Liver (tissue), 8 donors: ENCODE measurements at regions not wholly inside any gene's neighbourhood (a gene's known extent, or its start where the extent isn't known, plus 50 kb on each side); places are given as distances from the start of the nearest gene placed in this dataset.

Experiments used
- DNase-seq: peaks from one replicate; pipeline ENCODE4 v3.0.0-alpha.2; 2017; ENCODE audit warnings: low spot score
- H3K27ac ChIP-seq, 2 donors: one replicate each; pipeline ENCODE4 v1.7.0; 2013; ENCODE audit warnings: inconsistent platforms in 2 of 2, low read length in 2 of 2, control low read depth in 1 of 2, low read depth in 1 of 2, mild to moderate bottlenecking in 1 of 2
- H3K27me3 ChIP-seq, 4 donors: one replicate each; pipeline versions ENCODE4 v1.6.1 to v1.7.0; 2013; ENCODE audit warnings: low read length in 3 of 4, inconsistent platforms in 1 of 4, mild to moderate bottlenecking in 1 of 4, moderate library complexity in 1 of 4; ENCODE audit not compliant: control insufficient read depth in 4 of 4, insufficient read depth in 4 of 4
- H3K36me3 ChIP-seq, 4 donors: one replicate each; pipeline versions ENCODE4 v1.6.1 to v1.7.0; 2013; ENCODE audit warnings: low read length in 3 of 4, mild to moderate bottlenecking in 3 of 4, low read depth in 1 of 4, moderate library complexity in 1 of 4; ENCODE audit not compliant: control insufficient read depth in 4 of 4, insufficient read depth in 3 of 4
- H3K4me1 ChIP-seq, 4 donors: one replicate each; pipeline versions ENCODE4 v1.6.1 to v1.7.0; 2013; ENCODE audit warnings: low read length in 3 of 4, mild to moderate bottlenecking in 3 of 4, moderate library complexity in 1 of 4; ENCODE audit not compliant: control insufficient read depth in 4 of 4, insufficient read depth in 4 of 4
- H3K4me3 ChIP-seq, 3 donors: one replicate each; pipeline versions ENCODE4 v1.6.1 to v1.7.0; 2013; ENCODE audit warnings: low read length in 3 of 3, control low read depth in 1 of 3, low read depth in 1 of 3, mild to moderate bottlenecking in 1 of 3
- H3K9ac ChIP-seq, 2 donors: one replicate each; pipeline ENCODE4 v1.7.0; 2013; ENCODE audit warnings: low read length in 2 of 2, mild to moderate bottlenecking in 2 of 2, moderate library complexity in 2 of 2, control low read depth in 1 of 2, low read depth in 1 of 2
- H3K9me3 ChIP-seq, 4 donors: one replicate each; pipeline versions ENCODE4 v1.6.1 to v1.7.0; 2013; ENCODE audit warnings: low read length in 3 of 4; ENCODE audit not compliant: control insufficient read depth in 4 of 4
- ATF3 ChIP-seq: IDR thresholded peaks from 2 replicates; pipeline ENCODE4 v1.6.1; 2016; ENCODE audit warnings: antibody characterized with exemption
- CTCF ChIP-seq: fragments of 150-350 bp; IDR thresholded peaks from 2 replicates; pipeline ENCODE4 v1.5.1; 2017; ENCODE audit warnings: improper control_type of control experiment, low read depth, low read length; ENCODE audit not compliant: missing input control
- EGR1 ChIP-seq, 2 donors: IDR thresholded peaks; 2 replicates each; pipeline ENCODE4 v1.6.1; 2016 to 2018; ENCODE audit warnings: antibody characterized with exemption in 2 of 2, low read depth in 2 of 2
- FOXA1 ChIP-seq: IDR thresholded peaks from 2 replicates; pipeline ENCODE4 v1.6.1; 2016; ENCODE audit warnings: antibody characterized with exemption
- FOXA2 ChIP-seq: IDR thresholded peaks from 2 replicates; pipeline ENCODE4 v1.6.1; 2016; ENCODE audit warnings: antibody characterized with exemption
- HNF4G ChIP-seq: IDR thresholded peaks from 2 replicates; pipeline ENCODE4 v1.6.1; 2016; ENCODE audit warnings: antibody characterized with exemption
- JUND ChIP-seq, 2 donors: IDR thresholded peaks; 2 replicates each; pipeline ENCODE4 v1.6.1; 2016; ENCODE audit warnings: antibody characterized with exemption in 2 of 2
- MAX ChIP-seq: IDR thresholded peaks from 2 replicates; pipeline ENCODE4 v1.6.1; 2016; ENCODE audit warnings: antibody characterized with exemption
- NR2F2 ChIP-seq: IDR thresholded peaks from 2 replicates; pipeline ENCODE4 v1.6.1; 2016; ENCODE audit warnings: antibody characterized with exemption
- RAD21 ChIP-seq, 2 donors: IDR thresholded peaks; 2 replicates each; pipeline ENCODE4 v1.6.1; 2016; ENCODE audit warnings: antibody characterized with exemption in 2 of 2, mild to moderate bottlenecking in 2 of 2
- REST ChIP-seq: IDR thresholded peaks from 2 replicates; pipeline ENCODE4 v1.6.1; 2016; ENCODE audit warnings: antibody characterized with exemption, mild to moderate bottlenecking
- RXRA ChIP-seq, 2 donors: IDR thresholded peaks; 2 replicates each; pipeline ENCODE4 v1.6.1; 2017 to 2018; ENCODE audit warnings: antibody characterized with exemption in 2 of 2, mild to moderate bottlenecking in 1 of 2
- SP1 ChIP-seq: IDR thresholded peaks from 2 replicates; pipeline ENCODE4 v1.6.1; 2018; ENCODE audit warnings: antibody characterized with exemption, mild to moderate bottlenecking
- TAF1 ChIP-seq: conservative IDR thresholded peaks from 2 replicates; pipeline ENCODE4 v1.6.1; 2016; ENCODE audit warnings: antibody characterized with exemption, mild to moderate bottlenecking
- YY1 ChIP-seq: IDR thresholded peaks from 2 replicates; pipeline ENCODE4 v1.6.1; 2016; ENCODE audit warnings: antibody characterized with exemption, mild to moderate bottlenecking
- WGBS: extraction: QIAGEN DNeasy Blood & Tissue Kit; methylation state at CpG from one replicate; pipeline ENCODE4 v1.1.7; 2013; 5-methylcytosine and 5-hydroxymethylcytosine counted together
- donor health status: healthy.
- donor health status: healthy.
- donor health status: healthy.
- donor health status: healthy.
- donor health status: healthy.

GRCh38 chr5:4148009-4148408 is 552.4 kb downstream of the IRX1 start:
- Histone ChIP-seq H3K36me3 (no peaks in the 10 kb centered on the region), H3K9ac (no peak overlapping the region), H3K27ac (no peak overlapping the region), H3K27me3 (no peaks in the 10 kb centered on the region), H3K4me3 (no peak overlapping the region), H3K9me3 (peaks cover 0 to 6% (median 0%) of the 10 kb centered on the region in 4 donors), H3K4me1 (no peaks in the 10 kb centered on the region)
- TF ChIP-seq YY1, result no peak
- no peak for TF ChIP-seq CTCF
- TF ChIP-seq FOXA1, result no peak
- no peak for TF ChIP-seq EGR1 (IDR thresholded peaks at IDR 0.05; ENCODE audit: low read depth in 2 of 2)
- no peak for TF ChIP-seq ATF3
- 77% methylated on average over 3 of the region's 3 CpGs for WGBS
- DNase-seq, result no peak

GRCh38 chr5:4150067-4150466 is 554.4 kb downstream of the IRX1 start:
- DNase-seq, result no peak
- H3K36me3 ChIP-seq, result no peaks in the 10 kb centered on the region

More at GRCh38 chr5:4150067-4150466, 554.4 kb downstream of the IRX1 start:
- 59% methylated on average over 3 of the region's 3 CpGs for WGBS
- Histone ChIP-seq H3K9me3 (peaks cover 0 to 2% (median under 1%) of the 10 kb centered on the region in 4 donors), H3K27me3 (no peaks in the 10 kb centered on the region), H3K27ac (no peak overlapping the region), H3K4me1 (no peaks in the 10 kb centered on the region), H3K4me3 (no peak overlapping the region), H3K9ac (no peak overlapping the region)
- TF ChIP-seq TAF1, result no peak
- TF ChIP-seq CTCF, result no peak
- no peak for TF ChIP-seq JUND (IDR thresholded peaks at IDR 0.05)
- no peak for TF ChIP-seq HNF4G
- no peak for TF ChIP-seq RXRA (IDR thresholded peaks at IDR 0.05)
- TF ChIP-seq SP1, result no peak
- TF ChIP-seq FOXA1, result no peak
- TF ChIP-seq RAD21 (IDR thresholded peaks at IDR 0.05), result no peak
- no peak for TF ChIP-seq EGR1 (IDR thresholded peaks at IDR 0.05; ENCODE audit: low read depth in 2 of 2)
- no peak for TF ChIP-seq FOXA2
- no peak for TF ChIP-seq NR2F2
- TF ChIP-seq YY1, result no peak
- no peak for TF ChIP-seq REST
- no peak for TF ChIP-seq MAX
- no peak for TF ChIP-seq ATF3
